ENCODE measurements at regions not wholly inside any gene's neighbourhood (a gene's known extent, or its start where the extent isn't known, plus 50 kb on each side); places are given as distances from the start of the nearest gene placed in this dataset.

- DNase-seq, result peak in 1 of 2 donors; percentile 45
- intact Hi-C loops (cut with DNase I; ENCODE audit: low total_unique reads), result no loop called here
These were observed 83.0 kb upstream of the GLIS3 start for GRCh38 chr9:4382722-4383317.

GRCh38 chr9:4381744-4382143, 81.9 kb upstream of the GLIS3 start:
- intact Hi-C loops (cut with DNase I; ENCODE audit: low total_unique reads), result no loop called here
- 81 to 90% (median 84%) methylated on average over 4 of the region's 4 CpGs for WGBS, 5 donors
- H3K9me3 ChIP-seq, result no peaks in the 10 kb centered on the region

More at GRCh38 chr9:4382722-4383317, 83.0 kb upstream of the GLIS3 start:
- TF ChIP-seq POLR2AphosphoS5 (IDR thresholded peaks at IDR 0.05), result no peak
- peak in 5 of 7 experiments; percentile 6 to 44 (median 29) for TF ChIP-seq CTCF (IDR thresholded peaks at IDR 0.05)
- TF ChIP-seq EP300 (IDR thresholded peaks at IDR 0.05), result no peak
- WGBS, 5 donors, result 47 to 59% (median 54%) methylated on average over 4 of the region's 4 CpGs
- Histone ChIP-seq H3K27ac (no peak overlapping the region), H3K4me1 (no peaks in the 10 kb centered on the region), H3K4me3 (no peak overlapping the region), H3K36me3 (no peaks in the 10 kb centered on the region), H3K9me3 (no peaks in the 10 kb centered on the region), H3K27me3 (no peaks in the 10 kb centered on the region)

GRCh38 chr9:4380406-4380805, 80.5 kb upstream of the GLIS3 start:
- 90 to 93% (median 92%) methylated on average over 2 of the region's 2 CpGs for WGBS, 5 donors
- TF ChIP-seq CTCF (IDR thresholded peaks at IDR 0.05), result no peak
- no peak for TF ChIP-seq EP300 (IDR thresholded peaks at IDR 0.05)
- no peak for TF ChIP-seq POLR2A (IDR thresholded peaks at IDR 0.05)
- no peak for TF ChIP-seq POLR2AphosphoS5 (IDR thresholded peaks at IDR 0.05)
- intact Hi-C loops (cut with DNase I; ENCODE audit: low total_unique reads), result no loop called here
- no peak for DNase-seq
- no peaks in the 10 kb centered on the region for H3K36me3 ChIP-seq
- H3K4me1 ChIP-seq, result no peaks in the 10 kb centered on the region
- no peak overlapping the region for H3K4me3 ChIP-seq
- H3K27me3 ChIP-seq, result no peaks in the 10 kb centered on the region
- H3K27ac ChIP-seq, result no peak overlapping the region
- no peaks in the 10 kb centered on the region for H3K9me3 ChIP-seq

More at GRCh38 chr9:4381744-4382143, 81.9 kb upstream of the GLIS3 start:
- no peak overlapping the region for H3K27ac ChIP-seq
- H3K4me1 ChIP-seq, result no peaks in the 10 kb centered on the region
- H3K36me3 ChIP-seq, result no peaks in the 10 kb centered on the region
- no peaks in the 10 kb centered on the region for H3K27me3 ChIP-seq
- TF ChIP-seq POLR2AphosphoS5 (IDR thresholded peaks at IDR 0.05) (no peak), POLR2A (IDR thresholded peaks at IDR 0.05) (no peak), CTCF (IDR thresholded peaks at IDR 0.05) (no peak), EP300 (IDR thresholded peaks at IDR 0.05) (no peak)
- no peak for DNase-seq
- no peak overlapping the region for H3K4me3 ChIP-seq

- peak in 1 of 2 donors; percentile 64 for DNase-seq
- Histone ChIP-seq H3K4me3 (no peak overlapping the region), H3K9me3 (no peaks in the 10 kb centered on the region), H3K27me3 (no peaks in the 10 kb centered on the region), H3K36me3 (no peaks in the 10 kb centered on the region), H3K27ac (no peak overlapping the region), H3K4me1 (no peaks in the 10 kb centered on the region)
- 42 to 54% (median 49%) methylated on average over 7 of the region's 7 CpGs for WGBS, 5 donors
- TF ChIP-seq POLR2A (IDR thresholded peaks at IDR 0.05) (no peak), POLR2AphosphoS5 (IDR thresholded peaks at IDR 0.05) (no peak), CTCF (IDR thresholded peaks at IDR 0.05) (no peak), EP300 (IDR thresholded peaks at IDR 0.05) (no peak)
- intact Hi-C loops (cut with DNase I; ENCODE audit: low total_unique reads), result no loop called here
These were observed 75.7 kb upstream of the GLIS3 start for GRCh38 chr9:4375424-4376200.
